T-cell (primary cell): ENCODE measurements at regions not wholly inside any gene's neighbourhood (a gene's known extent, or its start where the extent isn't known, plus 50 kb on each side); places are given as distances from the start of the nearest gene placed in this dataset.

Source experiments
- ATAC-seq, 4 experiments: fragments of 200-7000 bp in 3 of 4; fragments of 150-1000 bp in 1 of 4; cut with Tn5 transposase; replicated peaks in 1 of 4; 1 replicate in 3 of 4; 2 replicates in 1 of 4; pipeline ENCODE4 v1.10.0; 2021; ENCODE audit warnings: moderate library complexity in 3 of 4, mild to moderate bottlenecking in 2 of 4, moderate number of reproducible peaks in 1 of 4
- CTCF ChIA-PET, 2 donors: fragments of 300-600 bp; sonication (Branson Sonifier 250); formaldehyde crosslinking; loops; one replicate each; lab custom pipeline; 2022; ENCODE audit warnings: antibody characterized with exemption in 2 of 2; lab: Charles Lee
- POLR2A ChIA-PET, 2 donors: fragments of 300-600 bp; sonication (Branson Sonifier 250); formaldehyde crosslinking; loops; one replicate each; lab custom pipeline; 2022; ENCODE audit warnings: antibody characterized with exemption in 2 of 2; lab: Charles Lee
- DNase-seq, 35 experiments: peaks; one replicate each; pipeline versions ENCODE4 v3.0.0 to v3.0.0-alpha.2; 2013 to 2023
- H3K27ac ChIP-seq: one replicate; pipeline ENCODE4 v1.5.1; 2013; ENCODE audit warnings: low read length
- H3K27me3 ChIP-seq, 2 experiments: replicated peaks in 1 of 2; 1 replicate in 1 of 2; 2 replicates in 1 of 2; pipeline versions ENCODE4 v1.6.1 to v1.7.0; 2013; ENCODE audit warnings: low read length in 1 of 2, mixed read lengths in 1 of 2; ENCODE audit not compliant: control insufficient read depth in 2 of 2, insufficient read depth in 2 of 2; ENCODE audit errors: extremely low read depth in 1 of 2
- H3K36me3 ChIP-seq, 2 donors: 1 replicate in 1 of 2; 2 replicates in 1 of 2; pipeline versions ENCODE4 v1.6.1 to v1.7.0; 2013; ENCODE audit warnings: low read length in 1 of 2; ENCODE audit not compliant: control insufficient read depth in 2 of 2, insufficient read depth in 1 of 2; ENCODE audit errors: extremely low read depth in 1 of 2
- H3K4me1 ChIP-seq, 2 experiments: 1 replicate in 1 of 2; 2 replicates in 1 of 2; pipeline versions ENCODE4 v1.6.1 to v1.7.0; 2013; ENCODE audit warnings: low read length in 2 of 2, mixed read lengths in 1 of 2; ENCODE audit not compliant: insufficient read depth in 2 of 2, control insufficient read depth in 1 of 2; ENCODE audit errors: extremely low read depth in 1 of 2
- H3K4me3 ChIP-seq, 2 donors: 1 replicate in 1 of 2; 2 replicates in 1 of 2; pipeline versions ENCODE4 v1.5.1 to v1.7.0; 2013; ENCODE audit warnings: mild to moderate bottlenecking in 2 of 2, low read length in 1 of 2, moderate library complexity in 1 of 2; ENCODE audit not compliant: control insufficient read depth in 1 of 2; ENCODE audit errors: extremely low read depth in 1 of 2
- H3K9me3 ChIP-seq: 2 replicates; pipeline ENCODE4 v1.7.0; 2013
- H3K27ac Mint-ChIP-seq, 2 donors: one replicate each; pipeline ENCODE4 v1.8.0; 2020 to 2021; ENCODE audit warnings: mild to moderate bottlenecking in 2 of 2, mixed read lengths in 2 of 2
- H3K27me3 Mint-ChIP-seq, 2 donors: one replicate each; pipeline ENCODE4 v1.8.0; 2021 to 2022; ENCODE audit warnings: mixed read lengths in 2 of 2
- H3K36me3 Mint-ChIP-seq: one replicate; pipeline ENCODE4 v1.8.0; 2021; ENCODE audit warnings: mixed read lengths
- H3K4me1 Mint-ChIP-seq, 3 donors: one replicate each; pipeline ENCODE4 v1.8.0; 2020 to 2022; ENCODE audit warnings: mixed read lengths in 3 of 3, mild to moderate bottlenecking in 1 of 3
- H3K4me3 Mint-ChIP-seq, 3 donors: one replicate each; pipeline ENCODE4 v1.8.0; 2020 to 2022; ENCODE audit warnings: mild to moderate bottlenecking in 3 of 3, mixed read lengths in 3 of 3, moderate library complexity in 3 of 3
- H3K9me3 Mint-ChIP-seq, 3 donors: one replicate each; pipeline ENCODE4 v1.8.0; 2020 to 2022; ENCODE audit warnings: mixed read lengths in 3 of 3
- WGBS: methylation state at CpG from one replicate; pipeline ENCODE4 v1.1.5; 2013; ENCODE audit warnings: missing lambda C conversion rate; ENCODE audit not compliant: insufficient coverage; 5-methylcytosine and 5-hydroxymethylcytosine counted together

GRCh38 chr2:155872396-155872795 is 460.1 kb downstream of the NR4A2 start:
- Histone ChIP-seq H3K27ac (no peak overlapping the region), H3K36me3 (no peaks in the 10 kb centered on the region), H3K4me1 (no peaks in the 10 kb centered on the region), H3K4me3 (no peak overlapping the region), H3K9me3 (no peaks in the 10 kb centered on the region), H3K27me3 (no peaks in the 10 kb centered on the region)
- WGBS = no CpG with 5 or more reads among the region's 3 CpGs
- CTCF ChIA-PET = no interaction called here
- POLR2A ChIA-PET = no interaction called here
- Mint-ChIP-seq H3K27ac (no peak overlapping the region), H3K9me3 (peaks cover 16 to 19% (median 17%) of the 10 kb centered on the region in 3 donors), H3K4me3 (no peak overlapping the region), H3K4me1 (no peaks in the 10 kb centered on the region), H3K36me3 (no peaks in the 10 kb centered on the region), H3K27me3 (no peaks in the 10 kb centered on the region)
- DNase-seq (no peak), ATAC-seq (no peak)

- Histone ChIP-seq H3K36me3 (no peaks in the 10 kb centered on the region), H3K27ac (no peak overlapping the region), H3K4me3 (no peak overlapping the region), H3K4me1 (no peaks in the 10 kb centered on the region), H3K27me3 (no peaks in the 10 kb centered on the region), H3K9me3 (no peaks in the 10 kb centered on the region)
- ATAC-seq (no peak), DNase-seq (no peak)
- Mint-ChIP-seq H3K9me3 (peaks cover 16 to 19% (median 17%) of the 10 kb centered on the region in 3 donors), H3K4me1 (no peaks in the 10 kb centered on the region), H3K27ac (no peak overlapping the region), H3K36me3 (no peaks in the 10 kb centered on the region), H3K27me3 (no peaks in the 10 kb centered on the region), H3K4me3 (no peak overlapping the region)
- ChIA-PET POLR2A (no interaction called here), CTCF (no interaction called here)
- no CpG with 5 or more reads among the region's 4 CpGs for WGBS
Measured at GRCh38 chr2:155871940-155872339, 460.6 kb downstream of the NR4A2 start.

- WGBS = no CpG with 5 or more reads among the region's 3 CpGs
Measured at GRCh38 chr2:155867564-155867963, 465.0 kb downstream of the NR4A2 start.

GRCh38 chr2:155866477-155866876 is 466.0 kb downstream of the NR4A2 start:
- no peaks in the 10 kb centered on the region for H3K27me3 ChIP-seq

More at GRCh38 chr2:155867564-155867963, 465.0 kb downstream of the NR4A2 start:
- Histone ChIP-seq H3K36me3 (no peaks in the 10 kb centered on the region), H3K27ac (no peak overlapping the region), H3K27me3 (no peaks in the 10 kb centered on the region), H3K4me3 (no peak overlapping the region), H3K4me1 (no peaks in the 10 kb centered on the region), H3K9me3 (no peaks in the 10 kb centered on the region)
- Mint-ChIP-seq H3K4me1 (no peaks in the 10 kb centered on the region), H3K36me3 (no peaks in the 10 kb centered on the region), H3K9me3 (no peaks in the 10 kb centered on the region), H3K4me3 (no peak overlapping the region), H3K27me3 (no peaks in the 10 kb centered on the region), H3K27ac (no peak overlapping the region)
- POLR2A ChIA-PET = no interaction called here
- DNase-seq (no peak), ATAC-seq (no peak)
- CTCF ChIA-PET = no interaction called here

GRCh38 chr2:155852156-155852555 is 480.4 kb downstream of the NR4A2 start:
- no peaks in the 10 kb centered on the region for H3K9me3 ChIP-seq
- no peaks in the 10 kb centered on the region for H3K27me3 ChIP-seq
- H3K27ac Mint-ChIP-seq = no peak overlapping the region
- CTCF ChIA-PET = no interaction called here
- peaks cover 0 to 5% (median 0%) of the 10 kb centered on the region in 3 donors for H3K9me3 Mint-ChIP-seq
- no peak overlapping the region for H3K4me3 ChIP-seq
- H3K4me3 Mint-ChIP-seq = no peak overlapping the region
- no peaks in the 10 kb centered on the region for H3K4me1 ChIP-seq
- H3K4me1 Mint-ChIP-seq = no peaks in the 10 kb centered on the region
- POLR2A ChIA-PET = no interaction called here
- no peak overlapping the region for H3K27ac ChIP-seq
- ATAC-seq (no peak), DNase-seq (no peak)
- no peaks in the 10 kb centered on the region for H3K36me3 Mint-ChIP-seq
- no peaks in the 10 kb centered on the region for H3K36me3 ChIP-seq
- no CpG with 5 or more reads among the region's 1 CpG for WGBS
- no peaks in the 10 kb centered on the region for H3K27me3 Mint-ChIP-seq

More at GRCh38 chr2:155866477-155866876, 466.0 kb downstream of the NR4A2 start:
- Histone ChIP-seq H3K27ac (no peak overlapping the region), H3K9me3 (no peaks in the 10 kb centered on the region), H3K4me1 (no peaks in the 10 kb centered on the region), H3K4me3 (no peak overlapping the region), H3K36me3 (no peaks in the 10 kb centered on the region)
- Mint-ChIP-seq H3K27ac (no peak overlapping the region), H3K4me1 (no peaks in the 10 kb centered on the region), H3K36me3 (no peaks in the 10 kb centered on the region), H3K27me3 (no peaks in the 10 kb centered on the region), H3K9me3 (no peaks in the 10 kb centered on the region), H3K4me3 (no peak overlapping the region)
- 80% methylated on average over 1 of the region's 5 CpGs for WGBS
- CTCF ChIA-PET = no interaction called here
- ATAC-seq (no peak), DNase-seq (no peak)
- POLR2A ChIA-PET = no interaction called here

- POLR2A ChIA-PET = no interaction called here
- H3K36me3 ChIP-seq = no peaks in the 10 kb centered on the region
- ATAC-seq (no peak), DNase-seq (no peak)
- CTCF ChIA-PET = no interaction called here
- no peak overlapping the region for H3K27ac Mint-ChIP-seq
- H3K27me3 ChIP-seq = no peaks in the 10 kb centered on the region
- no peaks in the 10 kb centered on the region for H3K27me3 Mint-ChIP-seq
- H3K4me3 Mint-ChIP-seq = no peak overlapping the region
- H3K4me1 Mint-ChIP-seq = no peaks in the 10 kb centered on the region
- H3K27ac ChIP-seq = no peak overlapping the region
- H3K36me3 Mint-ChIP-seq = no peaks in the 10 kb centered on the region
- peaks cover 0 to 9% (median 3%) of the 10 kb centered on the region in 3 donors for H3K9me3 Mint-ChIP-seq
- H3K4me1 ChIP-seq = no peaks in the 10 kb centered on the region
- H3K9me3 ChIP-seq = no peaks in the 10 kb centered on the region
- H3K4me3 ChIP-seq = no peak overlapping the region
Measured at GRCh38 chr2:155846259-155846658, 486.3 kb downstream of the NR4A2 start.

GRCh38 chr2:155844461-155844860 is 488.1 kb downstream of the NR4A2 start:
- H3K27me3 Mint-ChIP-seq = no peaks in the 10 kb centered on the region
- Histone ChIP-seq H3K4me1 (no peaks in the 10 kb centered on the region), H3K36me3 (no peaks in the 10 kb centered on the region), H3K4me3 (no peak overlapping the region), H3K9me3 (no peaks in the 10 kb centered on the region), H3K27ac (no peak overlapping the region), H3K27me3 (no peaks in the 10 kb centered on the region)
- CTCF ChIA-PET = no interaction called here
- POLR2A ChIA-PET = no interaction called here
- H3K36me3 Mint-ChIP-seq = no peaks in the 10 kb centered on the region
- peaks cover 0 to 7% (median 3%) of the 10 kb centered on the region in 3 donors for H3K9me3 Mint-ChIP-seq
- H3K27ac Mint-ChIP-seq = no peak overlapping the region
- no peak for ATAC-seq
- no peak for DNase-seq
- H3K4me1 Mint-ChIP-seq = no peaks in the 10 kb centered on the region
- no peak overlapping the region for H3K4me3 Mint-ChIP-seq
- no CpG with 5 or more reads among the region's 2 CpGs for WGBS
